Adrenal gland (tissue), 5 donors: ENCODE measurements at regions not wholly inside any gene's neighbourhood (a gene's known extent, or its start where the extent isn't known, plus 50 kb on each side); places are given as distances from the start of the nearest gene placed in this dataset.
A peak's percentile ranks its signal among the peaks of the same experiment; 100 is the strongest.

ENCODE experiments used
- POLR2A ChIP-seq, 2 donors: fragments of 450-650 bp; IDR thresholded peaks; one replicate each; pipeline ENCODE4 v1.6.1; 2017; ENCODE audit warnings: antibody characterized with exemption in 2 of 2, mild to moderate bottlenecking in 2 of 2, moderate library complexity in 1 of 2
- TF ChIP-seq, protein P1 (sequence below), 6 experiments: fragments of 450-650 bp in 4 of 6; fragments of 200-600 bp in 2 of 6; sonication (generic) in 1 of 6; IDR thresholded peaks; 1 replicate in 5 of 6; 2 replicates in 1 of 6; pipeline versions ENCODE4 v1.5.1 to v1.8.0; 2016 to 2021; ENCODE audit warnings: antibody characterized with exemption in 6 of 6, mild to moderate bottlenecking in 2 of 6, moderate library complexity in 1 of 6
- donor health status: DM: no; HTN: no; CAD: no.

DNA sequence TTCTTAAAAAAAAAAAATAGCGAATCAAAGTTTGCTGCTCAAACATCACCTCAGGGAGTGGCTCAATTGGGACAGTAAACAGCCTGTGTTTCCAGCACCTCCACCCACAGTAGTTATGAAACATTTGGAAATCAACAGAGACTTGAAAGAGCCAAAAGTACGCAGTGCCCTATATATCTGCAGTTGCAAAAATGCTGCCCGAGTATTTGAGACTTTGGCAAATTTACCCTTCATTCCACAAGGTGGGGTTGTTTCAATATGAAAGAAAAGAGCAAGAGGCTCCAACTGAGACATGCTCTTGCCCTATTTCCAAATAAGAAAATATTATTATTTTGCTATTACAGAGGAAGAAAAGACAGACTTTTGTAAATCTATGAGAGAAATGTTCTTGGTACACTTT, 851.1 kb upstream of the RAG2 start:
- TF ChIP-seq, protein P1, sequence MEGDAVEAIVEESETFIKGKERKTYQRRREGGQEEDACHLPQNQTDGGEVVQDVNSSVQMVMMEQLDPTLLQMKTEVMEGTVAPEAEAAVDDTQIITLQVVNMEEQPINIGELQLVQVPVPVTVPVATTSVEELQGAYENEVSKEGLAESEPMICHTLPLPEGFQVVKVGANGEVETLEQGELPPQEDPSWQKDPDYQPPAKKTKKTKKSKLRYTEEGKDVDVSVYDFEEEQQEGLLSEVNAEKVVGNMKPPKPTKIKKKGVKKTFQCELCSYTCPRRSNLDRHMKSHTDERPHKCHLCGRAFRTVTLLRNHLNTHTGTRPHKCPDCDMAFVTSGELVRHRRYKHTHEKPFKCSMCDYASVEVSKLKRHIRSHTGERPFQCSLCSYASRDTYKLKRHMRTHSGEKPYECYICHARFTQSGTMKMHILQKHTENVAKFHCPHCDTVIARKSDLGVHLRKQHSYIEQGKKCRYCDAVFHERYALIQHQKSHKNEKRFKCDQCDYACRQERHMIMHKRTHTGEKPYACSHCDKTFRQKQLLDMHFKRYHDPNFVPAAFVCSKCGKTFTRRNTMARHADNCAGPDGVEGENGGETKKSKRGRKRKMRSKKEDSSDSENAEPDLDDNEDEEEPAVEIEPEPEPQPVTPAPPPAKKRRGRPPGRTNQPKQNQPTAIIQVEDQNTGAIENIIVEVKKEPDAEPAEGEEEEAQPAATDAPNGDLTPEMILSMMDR (IDR thresholded peaks at IDR 0.05): peak; percentile 17 to 58 (median 43)
- no peak for TF ChIP-seq POLR2A (IDR thresholded peaks at IDR 0.05)
